ENCODE measurements at regions not wholly inside any gene's neighbourhood (a gene's known extent, or its start where the extent isn't known, plus 50 kb on each side); places are given as distances from the start of the nearest gene placed in this dataset.
"Not testable (repeated sequence)": the region's sequence is repeated elsewhere in the genome, so short reads cannot be mapped to it uniquely, and the experiment has no call there.

GRCh38 chr10:28400681-28401080, 97.8 kb upstream of the MPP7 start:
- TF ChIP-seq MXI1 (conservative IDR thresholded peaks at IDR 0.05; ENCODE audit: poor library complexity, severe bottlenecking) = no peak
- no peak for TF ChIP-seq CTCF (IDR thresholded peaks at IDR 0.05; ENCODE audit: poor library complexity, severe bottlenecking)
- no peak for TF ChIP-seq RAD21 (conservative IDR thresholded peaks at IDR 0.05)
- TF ChIP-seq EP300 (conservative IDR thresholded peaks at IDR 0.05; ENCODE audit: poor library complexity, severe bottlenecking) = no peak
- no peak for TF ChIP-seq REST (IDR thresholded peaks at IDR 0.05; ENCODE audit: borderline replicate concordance)
- no peak for TF ChIP-seq TAF1 (IDR thresholded peaks at IDR 0.05; ENCODE audit: low read depth)
- TF ChIP-seq POLR2AphosphoS5 (IDR thresholded peaks at IDR 0.05) = no peak
- TF ChIP-seq EZH2 (IDR thresholded peaks at IDR 0.05; ENCODE audit: borderline replicate concordance, insufficient read depth, low read length, poor library complexity, severe bottlenecking) = no peak
- no peak for TF ChIP-seq SMC3 (conservative IDR thresholded peaks at IDR 0.05; ENCODE audit: poor library complexity)
- H3K4me3 ChIP-seq (ENCODE audit: low read length) = no peak overlapping the region
- no peaks in the 10 kb centered on the region for H4K20me1 ChIP-seq (ENCODE audit: insufficient read depth)
- H3K79me2 ChIP-seq (replicated peaks; ENCODE audit: insufficient read depth, low read length) = no peaks in the 10 kb centered on the region
- H3F3A ChIP-seq (ENCODE audit: insufficient read depth, low read length, poor library complexity, severe bottlenecking) = no peaks in the 10 kb centered on the region
- H3K9me3 ChIP-seq (ENCODE audit: low read length) = no peaks in the 10 kb centered on the region
- no peaks in the 10 kb centered on the region for H3K9me2 ChIP-seq (ENCODE audit: insufficient read depth, low read length)
- no peaks in the 10 kb centered on the region for H3K27me3 ChIP-seq (ENCODE audit: insufficient read depth, low read depth, low read length)
- no peak overlapping the region for H3K4me2 ChIP-seq (ENCODE audit: low read length)
- no peak overlapping the region for H2AFZ ChIP-seq (ENCODE audit: low read depth, low read length)
- no peak overlapping the region for H3K9ac ChIP-seq (ENCODE audit: low read length)
- H3K27ac ChIP-seq (ENCODE audit: low read length) = no peak overlapping the region
- H3K36me3 ChIP-seq (ENCODE audit: insufficient read depth, low read length) = no peaks in the 10 kb centered on the region

GRCh38 chr10:28402611-28403073, 99.8 kb upstream of the MPP7 start:
- not testable (repeated sequence) for H3K79me2 ChIP-seq (replicated peaks; ENCODE audit: insufficient read depth, low read length); H3K27ac ChIP-seq (ENCODE audit: low read length); H3K4me3 ChIP-seq (ENCODE audit: low read length); H3K4me2 ChIP-seq (ENCODE audit: low read length); H4K20me1 ChIP-seq (ENCODE audit: insufficient read depth); H3K9me3 ChIP-seq (ENCODE audit: low read length); H3K9ac ChIP-seq (ENCODE audit: low read length); H3K27me3 ChIP-seq (ENCODE audit: insufficient read depth, low read depth, low read length); H3F3A ChIP-seq (ENCODE audit: insufficient read depth, low read length, poor library complexity, severe bottlenecking); H2AFZ ChIP-seq (ENCODE audit: low read depth, low read length); H3K36me3 ChIP-seq (ENCODE audit: insufficient read depth, low read length); H3K9me2 ChIP-seq (ENCODE audit: insufficient read depth, low read length)

- no peaks in the 10 kb centered on the region for H4K20me1 ChIP-seq (ENCODE audit: insufficient read depth)
- no peaks in the 10 kb centered on the region for H3K27me3 ChIP-seq (ENCODE audit: insufficient read depth, low read depth, low read length)
- no peaks in the 10 kb centered on the region for H3F3A ChIP-seq (ENCODE audit: insufficient read depth, low read length, poor library complexity, severe bottlenecking)
- no peak for TF ChIP-seq TAF1 (IDR thresholded peaks at IDR 0.05; ENCODE audit: low read depth)
- no peak for TF ChIP-seq SMC3 (conservative IDR thresholded peaks at IDR 0.05; ENCODE audit: poor library complexity)
- TF ChIP-seq EP300 (conservative IDR thresholded peaks at IDR 0.05; ENCODE audit: poor library complexity, severe bottlenecking) = no peak
- TF ChIP-seq EZH2 (IDR thresholded peaks at IDR 0.05; ENCODE audit: borderline replicate concordance, insufficient read depth, low read length, poor library complexity, severe bottlenecking) = no peak
- no peak for TF ChIP-seq REST (IDR thresholded peaks at IDR 0.05; ENCODE audit: borderline replicate concordance)
- TF ChIP-seq POLR2AphosphoS5 (IDR thresholded peaks at IDR 0.05) = no peak
- TF ChIP-seq CTCF (IDR thresholded peaks at IDR 0.05; ENCODE audit: poor library complexity, severe bottlenecking) = no peak
- no peak for TF ChIP-seq MXI1 (conservative IDR thresholded peaks at IDR 0.05; ENCODE audit: poor library complexity, severe bottlenecking)
- TF ChIP-seq RAD21 (conservative IDR thresholded peaks at IDR 0.05) = no peak
- H3K4me2 ChIP-seq (ENCODE audit: low read length) = no peak overlapping the region
- H3K36me3 ChIP-seq (ENCODE audit: insufficient read depth, low read length) = no peaks in the 10 kb centered on the region
- H3K9me3 ChIP-seq (ENCODE audit: low read length) = no peaks in the 10 kb centered on the region
- H3K79me2 ChIP-seq (replicated peaks; ENCODE audit: insufficient read depth, low read length) = no peaks in the 10 kb centered on the region
- H3K9ac ChIP-seq (ENCODE audit: low read length) = no peak overlapping the region
- H2AFZ ChIP-seq (ENCODE audit: low read depth, low read length) = no peak overlapping the region
- no peaks in the 10 kb centered on the region for H3K9me2 ChIP-seq (ENCODE audit: insufficient read depth, low read length)
- no peak overlapping the region for H3K4me3 ChIP-seq (ENCODE audit: low read length)
- H3K27ac ChIP-seq (ENCODE audit: low read length) = no peak overlapping the region
Measured at GRCh38 chr10:28403090-28403489, 100.2 kb upstream of the MPP7 start.
